HG03025 (cell line): ENCODE measurements at regions not wholly inside any gene's neighbourhood (a gene's known extent, or its start where the extent isn't known, plus 50 kb on each side); places are given as distances from the start of the nearest gene placed in this dataset.
A peak's percentile ranks its signal among the peaks of the same experiment; 100 is the strongest.

Experiments used
- ATAC-seq: cut with Tn5 transposase; IDR thresholded peaks from one replicate; pipeline ENCODE4 v1.9.1; 2021; ENCODE audit warnings: mild to moderate bottlenecking, moderate library complexity; ENCODE audit not compliant: unreplicated experiment, low FRiP score

- ATAC-seq: no peak
These were observed 423.1 kb upstream of the POU3F3 start for GRCh38 chr2:104430852-104431251.

DNA sequence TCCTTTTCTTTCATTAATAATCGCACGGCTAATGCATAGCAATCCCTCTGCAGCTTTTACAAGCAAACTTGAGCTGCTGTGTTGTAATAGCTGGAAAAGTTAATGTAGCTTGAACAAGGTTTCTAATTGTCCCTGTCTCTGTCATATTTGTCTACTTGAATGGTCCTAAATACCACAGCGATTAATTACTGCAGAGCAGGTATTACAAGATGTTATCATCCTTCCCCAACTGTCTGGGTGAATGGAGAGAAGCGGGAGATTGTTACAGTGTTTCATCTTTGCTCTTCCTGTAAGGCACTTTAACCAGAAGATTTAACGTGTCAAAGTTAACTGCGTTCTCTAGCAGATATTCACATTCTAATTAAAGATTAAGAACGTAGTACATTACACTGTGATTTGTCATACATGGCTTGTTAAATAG lies 422.2 kb upstream of the POU3F3 start:
- ATAC-seq: no peak

- no peak for ATAC-seq
These were observed 421.5 kb upstream of the POU3F3 start for GRCh38 chr2:104432401-104432800.

DNA sequence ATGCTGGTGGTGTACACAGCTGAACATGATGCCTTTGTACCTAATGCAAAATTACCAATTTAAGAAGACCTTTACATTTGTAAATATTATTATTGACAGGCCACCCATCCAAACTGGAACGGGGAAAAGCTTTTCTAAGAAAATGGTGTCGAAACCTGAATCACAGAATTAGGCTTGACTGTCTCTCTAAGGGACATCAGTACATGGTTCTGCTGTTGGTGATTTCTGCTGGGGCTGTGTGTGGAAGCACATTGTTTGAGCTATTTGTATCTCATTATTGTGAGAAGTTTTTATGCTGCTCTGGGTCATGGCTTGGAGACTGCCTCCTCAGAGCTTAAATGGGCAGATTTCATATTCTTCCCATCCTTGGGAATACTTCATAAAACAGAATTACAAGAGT lies 420.9 kb upstream of the POU3F3 start:
- ATAC-seq: no peak

GRCh38 chr2:104433657-104434056 lies 420.3 kb upstream of the POU3F3 start:
- ATAC-seq: no peak

DNA sequence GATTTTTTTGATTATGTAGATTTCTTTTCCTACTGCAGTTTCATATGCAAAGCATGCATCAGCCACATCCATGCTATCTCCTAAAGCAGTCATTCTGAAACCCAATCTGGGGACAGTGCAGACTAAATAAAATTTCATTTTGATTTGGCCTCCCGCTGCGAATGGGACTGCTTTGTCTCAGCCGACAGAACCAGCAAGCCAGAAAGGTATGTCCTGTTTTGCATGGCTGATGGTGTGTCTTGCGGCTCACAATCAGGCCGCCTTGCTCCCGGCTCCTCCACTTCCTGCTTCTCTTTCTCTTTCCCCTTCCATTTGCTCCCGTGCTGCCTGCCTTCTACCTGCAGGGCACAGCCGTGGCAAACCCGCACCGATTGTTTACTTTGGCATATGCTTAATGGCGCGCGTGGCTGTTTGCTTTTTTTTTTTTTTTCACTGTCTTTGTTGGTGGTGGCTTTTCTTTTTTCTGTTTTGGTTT lies 419.6 kb upstream of the POU3F3 start:
- peak; percentile 72 for ATAC-seq

GRCh38 chr2:104434966-104435365 lies 418.9 kb upstream of the POU3F3 start:
- no peak for ATAC-seq

DNA sequence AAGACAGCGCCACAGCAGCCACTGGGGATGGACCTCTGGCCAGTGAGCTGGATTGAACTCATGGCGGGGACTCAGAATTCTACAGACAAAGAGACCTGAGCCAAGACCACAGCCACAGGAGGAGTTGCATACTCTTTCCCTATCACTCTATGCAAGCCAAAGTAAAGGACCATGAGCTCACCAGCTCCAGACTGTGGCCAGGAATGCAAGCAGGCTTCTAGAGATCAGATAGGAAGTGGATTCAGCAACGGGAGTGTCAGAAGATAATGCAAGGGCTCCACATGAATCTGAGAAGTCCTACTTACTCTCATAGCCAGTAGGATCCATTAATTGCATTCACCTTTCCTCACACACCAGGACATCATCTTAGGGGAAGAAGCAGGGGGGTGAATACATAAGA lies 415.4 kb upstream of the POU3F3 start:
- no peak for ATAC-seq

GRCh38 chr2:104443145-104443544 lies 410.8 kb upstream of the POU3F3 start:
- no peak for ATAC-seq

- no peak for ATAC-seq
These were observed 409.5 kb upstream of the POU3F3 start for GRCh38 chr2:104444392-104444791.

- ATAC-seq: no peak
These were observed 409.0 kb upstream of the POU3F3 start for GRCh38 chr2:104444889-104445288.

DNA sequence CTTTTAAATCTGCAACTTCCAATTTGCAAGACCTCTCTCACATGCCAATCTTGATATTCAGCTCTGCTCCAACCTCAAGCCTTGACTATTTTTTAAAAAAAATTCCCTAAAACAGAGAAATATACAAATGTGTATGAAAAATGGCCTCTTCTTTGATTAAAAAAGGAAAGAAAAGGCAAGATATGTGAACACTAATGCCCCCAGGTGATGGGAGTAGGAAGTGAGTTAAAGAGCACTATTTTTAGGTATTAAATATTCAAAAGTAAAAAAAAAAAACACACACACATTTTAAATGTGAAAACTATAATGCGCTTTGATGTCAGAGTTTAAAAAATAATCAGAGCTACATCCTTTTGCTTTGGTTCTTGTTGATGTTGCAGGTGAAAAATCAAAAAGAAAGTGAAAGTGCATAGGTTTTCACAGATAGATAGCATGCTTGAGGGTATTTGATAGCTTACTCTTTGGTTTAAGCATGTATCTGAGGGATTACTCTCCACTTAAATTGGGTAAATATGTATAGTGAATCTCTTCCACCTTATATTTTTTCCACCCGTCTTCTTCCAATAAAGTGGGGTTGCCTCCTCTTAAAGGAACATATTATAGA lies 406.0 kb upstream of the POU3F3 start:
- ATAC-seq: no peak

- no peak for ATAC-seq
These were observed 405.1 kb upstream of the POU3F3 start for GRCh38 chr2:104448661-104449440.

GRCh38 chr2:104452558-104452957 lies 401.4 kb upstream of the POU3F3 start:
- ATAC-seq: no peak

GRCh38 chr2:104462731-104463130 lies 391.2 kb upstream of the POU3F3 start:
- ATAC-seq: no peak

- ATAC-seq: no peak
These were observed 387.9 kb upstream of the POU3F3 start for GRCh38 chr2:104465981-104466380.

DNA sequence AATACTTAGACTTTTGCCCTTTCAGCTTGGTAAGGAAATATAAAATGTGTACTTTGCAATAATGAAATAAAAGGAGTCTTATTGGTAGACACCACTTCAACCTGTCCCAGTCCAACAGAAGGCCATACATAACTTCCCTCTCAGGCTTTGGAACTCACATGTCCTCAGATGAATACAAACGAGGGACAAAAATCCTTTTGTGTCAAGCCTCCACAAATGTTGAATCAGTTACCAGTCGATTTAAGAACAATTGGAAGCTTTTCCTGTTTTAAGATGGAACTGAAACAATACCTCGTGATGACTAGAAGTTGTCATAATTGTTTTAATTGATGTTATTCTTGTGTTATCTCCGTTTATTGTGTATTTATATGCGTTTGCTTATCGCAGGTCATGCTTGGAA lies 385.1 kb upstream of the POU3F3 start:
- no peak for ATAC-seq

GRCh38 chr2:104472076-104472475 lies 381.8 kb upstream of the POU3F3 start:
- ATAC-seq: no peak

GRCh38 chr2:104473546-104473945 lies 380.4 kb upstream of the POU3F3 start:
- no peak for ATAC-seq

GRCh38 chr2:104474716-104475115 lies 379.2 kb upstream of the POU3F3 start:
- ATAC-seq: no peak

DNA sequence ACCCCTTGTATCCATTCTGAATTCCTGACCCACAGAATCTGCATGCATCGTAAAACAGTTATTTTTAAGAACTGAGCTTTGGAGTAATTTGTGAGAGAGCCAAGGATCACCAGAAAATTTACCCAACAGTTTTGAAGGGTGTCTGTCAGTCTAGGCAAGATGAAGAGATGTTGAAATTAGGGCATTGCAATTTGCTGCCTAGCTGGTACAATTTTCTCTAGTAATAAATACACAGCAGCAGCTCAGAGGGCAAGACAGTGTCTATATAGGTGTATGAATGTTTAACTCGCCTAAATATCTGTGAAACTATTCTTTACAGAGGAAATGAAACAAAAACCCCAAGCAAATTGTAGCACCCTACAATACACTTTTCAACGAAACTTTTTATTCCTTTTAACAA lies 377.8 kb upstream of the POU3F3 start:
- ATAC-seq: no peak

GRCh38 chr2:104476563-104476988 lies 377.3 kb upstream of the POU3F3 start:
- no peak for ATAC-seq
